CD4-positive, alpha-beta T cell (primary cell): ENCODE measurements at regions not wholly inside any gene's neighbourhood (a gene's known extent, or its start where the extent isn't known, plus 50 kb on each side); places are given as distances from the start of the nearest gene placed in this dataset.

Experiments
- ATAC-seq: fragments of 200-7000 bp; cut with Tn5 transposase; one replicate; pipeline ENCODE4 v1.10.0; 2022; ENCODE audit warnings: mild to moderate bottlenecking; ENCODE audit not compliant: poor library complexity
- CTCF ChIA-PET: fragments of 350-600 bp; sonication (Branson Sonifier 250); formaldehyde crosslinking; loops from one replicate; lab custom pipeline; 2021; ENCODE audit warnings: antibody characterized with exemption, inconsistent platforms; lab: Charles Lee
- POLR2A ChIA-PET: fragments of 350-600 bp; sonication (Branson Sonifier 250); formaldehyde crosslinking; loops from one replicate; lab custom pipeline; 2021; ENCODE audit warnings: antibody characterized with exemption, inconsistent platforms; lab: Charles Lee
- DNase-seq, 14 experiments: peaks; one replicate each; pipeline ENCODE4 v3.0.0-alpha.2; 2013 to 2020; ENCODE audit warnings: mixed read lengths in 2 of 14
- H3K27ac ChIP-seq, 2 donors: one replicate each; pipeline versions ENCODE4 v1.5.1 to v1.7.0; 2013; ENCODE audit warnings: low read length in 2 of 2, low read depth in 1 of 2, mild to moderate bottlenecking in 1 of 2
- H3K27me3 ChIP-seq, 2 experiments: 1 replicate in 1 of 2; 2 replicates in 1 of 2; pipeline versions ENCODE4 v1.6.1 to v1.7.0; 2013; ENCODE audit warnings: low read length in 2 of 2, control low read depth in 1 of 2, mild to moderate bottlenecking in 1 of 2, moderate library complexity in 1 of 2; ENCODE audit not compliant: insufficient read depth in 2 of 2, control insufficient read depth in 1 of 2
- H3K36me3 ChIP-seq: one replicate; pipeline ENCODE4 v1.6.1; 2013; ENCODE audit warnings: low read length, control low read depth; ENCODE audit not compliant: insufficient read depth
- H3K4me1 ChIP-seq: one replicate; pipeline ENCODE4 v1.6.1; 2013; ENCODE audit warnings: low read length, control low read depth; ENCODE audit not compliant: insufficient read depth
- H3K4me3 ChIP-seq: one replicate; pipeline ENCODE4 v1.5.1; 2013; ENCODE audit warnings: mild to moderate bottlenecking, low read length, moderate library complexity
- H3K9me3 ChIP-seq, 2 experiments: 1 replicate in 1 of 2; 2 replicates in 1 of 2; pipeline versions ENCODE4 v1.6.1 to v1.7.0; 2013; ENCODE audit warnings: low read length in 2 of 2, mild to moderate bottlenecking in 2 of 2, control low read depth in 1 of 2, moderate library complexity in 1 of 2; ENCODE audit not compliant: control insufficient read depth in 1 of 2, insufficient read depth in 1 of 2
- H3K27ac Mint-ChIP-seq: one replicate; pipeline ENCODE4 v1.8.0; 2020; ENCODE audit warnings: mixed read lengths
- H3K27me3 Mint-ChIP-seq: one replicate; pipeline ENCODE4 v1.8.0; 2021; ENCODE audit warnings: mixed read lengths
- H3K36me3 Mint-ChIP-seq: one replicate; pipeline ENCODE4 v1.8.0; 2021; ENCODE audit warnings: low read depth, mixed read lengths
- H3K4me1 Mint-ChIP-seq: one replicate; pipeline ENCODE4 v1.8.0; 2021; ENCODE audit warnings: low read depth, mixed read lengths
- H3K4me3 Mint-ChIP-seq: one replicate; pipeline ENCODE4 v1.8.0; 2020; ENCODE audit warnings: mild to moderate bottlenecking, mixed read lengths
- H3K9me3 Mint-ChIP-seq: one replicate; pipeline ENCODE4 v1.8.0; 2020; ENCODE audit warnings: mixed read lengths
- intact Hi-C, 2 experiments: fragments of 100-400 bp; cut with DNase I in 1 of 2; cut with micrococcal nuclease in 1 of 2; formaldehyde crosslinking; loops; one replicate each; pipeline versions ENCODE4 v1.15.1 to v1.9.0; 2023 to 2025; cut with DNase I, micrococcal nuclease
- TF ChIP-seq, protein P1 (sequence below): fragments of 200-600 bp; IDR thresholded peaks from one replicate; pipeline ENCODE4 v1.8.0; 2022; ENCODE audit warnings: antibody characterized with exemption, mild to moderate bottlenecking

DNA sequence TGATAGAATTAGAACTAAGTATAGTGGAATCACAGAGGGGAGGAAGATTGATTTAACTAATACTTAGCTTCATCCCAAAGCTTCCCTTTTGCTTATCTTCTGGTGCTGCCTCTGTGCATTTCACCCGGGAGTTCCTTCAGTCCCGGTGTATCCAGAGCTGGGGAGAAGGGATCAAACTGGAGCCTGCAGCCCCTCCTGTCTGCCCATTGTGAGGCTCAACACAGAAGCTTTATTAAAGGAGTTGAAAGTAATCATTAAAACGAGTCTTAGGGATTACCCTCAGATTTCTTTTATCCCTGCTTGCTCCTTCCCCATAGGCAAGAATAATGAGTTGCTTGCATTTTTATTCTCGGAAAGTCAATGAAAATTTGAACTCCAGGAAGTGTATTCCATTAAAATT is 739.7 kb upstream of the DDX18 start:
- ChIA-PET CTCF (no interaction called here), POLR2A (no interaction called here)
- H3K9me3 ChIP-seq = peaks cover 4 to 13% of the 10 kb centered on the region in 2 experiments
- H3K27ac ChIP-seq = no peak overlapping the region
- Mint-ChIP-seq H3K9me3 (peaks cover 4% of the 10 kb centered on the region), H3K27me3 (no peaks in the 10 kb centered on the region), H3K27ac (no peak overlapping the region), H3K36me3 (no peaks in the 10 kb centered on the region), H3K4me1 (no peaks in the 10 kb centered on the region), H3K4me3 (no peak overlapping the region)
- no peaks in the 10 kb centered on the region for H3K36me3 ChIP-seq
- TF ChIP-seq, protein P1, sequence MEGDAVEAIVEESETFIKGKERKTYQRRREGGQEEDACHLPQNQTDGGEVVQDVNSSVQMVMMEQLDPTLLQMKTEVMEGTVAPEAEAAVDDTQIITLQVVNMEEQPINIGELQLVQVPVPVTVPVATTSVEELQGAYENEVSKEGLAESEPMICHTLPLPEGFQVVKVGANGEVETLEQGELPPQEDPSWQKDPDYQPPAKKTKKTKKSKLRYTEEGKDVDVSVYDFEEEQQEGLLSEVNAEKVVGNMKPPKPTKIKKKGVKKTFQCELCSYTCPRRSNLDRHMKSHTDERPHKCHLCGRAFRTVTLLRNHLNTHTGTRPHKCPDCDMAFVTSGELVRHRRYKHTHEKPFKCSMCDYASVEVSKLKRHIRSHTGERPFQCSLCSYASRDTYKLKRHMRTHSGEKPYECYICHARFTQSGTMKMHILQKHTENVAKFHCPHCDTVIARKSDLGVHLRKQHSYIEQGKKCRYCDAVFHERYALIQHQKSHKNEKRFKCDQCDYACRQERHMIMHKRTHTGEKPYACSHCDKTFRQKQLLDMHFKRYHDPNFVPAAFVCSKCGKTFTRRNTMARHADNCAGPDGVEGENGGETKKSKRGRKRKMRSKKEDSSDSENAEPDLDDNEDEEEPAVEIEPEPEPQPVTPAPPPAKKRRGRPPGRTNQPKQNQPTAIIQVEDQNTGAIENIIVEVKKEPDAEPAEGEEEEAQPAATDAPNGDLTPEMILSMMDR = no peak
- H3K27me3 ChIP-seq = no peaks in the 10 kb centered on the region
- no peak overlapping the region for H3K4me3 ChIP-seq
- DNase-seq (no peak), ATAC-seq (no peak)
- H3K4me1 ChIP-seq = no peaks in the 10 kb centered on the region
- intact Hi-C loops = no loop called here

DNA sequence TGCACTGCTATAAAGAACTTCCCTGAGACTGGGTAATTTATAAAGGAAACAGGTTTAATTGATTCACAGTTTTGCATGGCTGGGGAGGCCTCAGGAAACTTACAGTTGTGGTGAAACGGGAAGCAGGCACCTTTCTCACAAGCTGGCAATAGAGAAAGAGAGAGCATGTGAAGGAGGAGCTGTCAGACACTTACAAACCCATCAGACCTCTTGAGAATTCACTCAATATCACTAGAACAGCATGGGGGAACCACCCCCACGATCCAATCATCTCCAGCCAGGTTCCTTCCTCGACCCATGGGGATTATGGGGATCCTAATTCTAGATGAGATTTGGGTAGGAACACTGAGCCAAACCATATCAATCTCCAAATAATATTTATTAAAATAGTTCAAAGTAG is 729.2 kb upstream of the DDX18 start:
- Mint-ChIP-seq H3K4me1 (no peaks in the 10 kb centered on the region), H3K27me3 (no peaks in the 10 kb centered on the region), H3K27ac (no peak overlapping the region), H3K9me3 (peaks cover 5% of the 10 kb centered on the region), H3K4me3 (no peak overlapping the region), H3K36me3 (no peaks in the 10 kb centered on the region)
- Histone ChIP-seq H3K4me3 (no peak overlapping the region), H3K27ac (no peak overlapping the region), H3K9me3 (no peaks in the 10 kb centered on the region), H3K4me1 (no peaks in the 10 kb centered on the region), H3K36me3 (no peaks in the 10 kb centered on the region), H3K27me3 (no peaks in the 10 kb centered on the region)
- ChIA-PET POLR2A (no interaction called here), CTCF (no interaction called here)
- no peak for ATAC-seq
- intact Hi-C loops = no loop called here
- TF ChIP-seq, protein P1 = no peak
- DNase-seq = no peak

DNA sequence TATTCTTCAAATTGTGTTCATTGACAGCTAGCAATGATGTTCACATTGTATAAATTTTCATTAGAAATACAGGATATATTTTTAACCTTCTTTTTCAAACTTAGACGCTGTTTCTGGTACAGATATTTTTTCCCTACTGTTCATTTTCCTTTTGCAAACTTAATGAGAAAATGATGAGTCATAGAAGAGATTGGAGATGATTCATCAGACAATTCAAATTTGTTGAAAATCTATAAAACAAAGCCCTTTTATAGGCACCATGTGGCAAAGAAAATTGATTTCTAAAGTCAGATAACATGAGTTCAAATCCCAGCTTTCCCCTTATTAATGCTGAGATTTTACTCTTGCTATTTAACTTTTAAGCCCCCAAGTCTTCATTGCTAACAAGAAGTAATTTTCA is 728.8 kb upstream of the DDX18 start:
- H3K9me3 Mint-ChIP-seq = peaks cover 4% of the 10 kb centered on the region
- no peaks in the 10 kb centered on the region for H3K27me3 Mint-ChIP-seq
- H3K4me1 ChIP-seq = no peaks in the 10 kb centered on the region
- no peak overlapping the region for H3K27ac ChIP-seq
- no peak overlapping the region for H3K4me3 ChIP-seq
- no peaks in the 10 kb centered on the region for H3K36me3 ChIP-seq
- CTCF ChIA-PET = no interaction called here
- H3K4me3 Mint-ChIP-seq = no peak overlapping the region
- DNase-seq (no peak), ATAC-seq (no peak)
- intact Hi-C loops = no loop called here
- H3K9me3 ChIP-seq = no peaks in the 10 kb centered on the region
- no peaks in the 10 kb centered on the region for H3K27me3 ChIP-seq
- H3K4me1 Mint-ChIP-seq = no peaks in the 10 kb centered on the region
- H3K36me3 Mint-ChIP-seq = no peaks in the 10 kb centered on the region
- TF ChIP-seq, protein P1 = no peak
- POLR2A ChIA-PET = no interaction called here
- H3K27ac Mint-ChIP-seq = no peak overlapping the region
